GM12872 (cell line): ENCODE measurements at regions not wholly inside any gene's neighbourhood (a gene's known extent, or its start where the extent isn't known, plus 50 kb on each side); places are given as distances from the start of the nearest gene placed in this dataset.

Source experiments
- TF ChIP-seq, protein P1 (sequence below): IDR thresholded peaks from 3 replicates; pipeline ENCODE4 v1.5.1; 2011; ENCODE audit warnings: low read depth, mild to moderate bottlenecking, low read length, moderate library complexity; ENCODE audit not compliant: insufficient read depth

- TF ChIP-seq, protein P1, sequence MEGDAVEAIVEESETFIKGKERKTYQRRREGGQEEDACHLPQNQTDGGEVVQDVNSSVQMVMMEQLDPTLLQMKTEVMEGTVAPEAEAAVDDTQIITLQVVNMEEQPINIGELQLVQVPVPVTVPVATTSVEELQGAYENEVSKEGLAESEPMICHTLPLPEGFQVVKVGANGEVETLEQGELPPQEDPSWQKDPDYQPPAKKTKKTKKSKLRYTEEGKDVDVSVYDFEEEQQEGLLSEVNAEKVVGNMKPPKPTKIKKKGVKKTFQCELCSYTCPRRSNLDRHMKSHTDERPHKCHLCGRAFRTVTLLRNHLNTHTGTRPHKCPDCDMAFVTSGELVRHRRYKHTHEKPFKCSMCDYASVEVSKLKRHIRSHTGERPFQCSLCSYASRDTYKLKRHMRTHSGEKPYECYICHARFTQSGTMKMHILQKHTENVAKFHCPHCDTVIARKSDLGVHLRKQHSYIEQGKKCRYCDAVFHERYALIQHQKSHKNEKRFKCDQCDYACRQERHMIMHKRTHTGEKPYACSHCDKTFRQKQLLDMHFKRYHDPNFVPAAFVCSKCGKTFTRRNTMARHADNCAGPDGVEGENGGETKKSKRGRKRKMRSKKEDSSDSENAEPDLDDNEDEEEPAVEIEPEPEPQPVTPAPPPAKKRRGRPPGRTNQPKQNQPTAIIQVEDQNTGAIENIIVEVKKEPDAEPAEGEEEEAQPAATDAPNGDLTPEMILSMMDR: 0 out of 3 replicates have a peak, but pooled peaks have one; percentile 5
Measured at GRCh38 chr13:24052547-24053518, 107.7 kb upstream of the SPATA13 start.

DNA sequence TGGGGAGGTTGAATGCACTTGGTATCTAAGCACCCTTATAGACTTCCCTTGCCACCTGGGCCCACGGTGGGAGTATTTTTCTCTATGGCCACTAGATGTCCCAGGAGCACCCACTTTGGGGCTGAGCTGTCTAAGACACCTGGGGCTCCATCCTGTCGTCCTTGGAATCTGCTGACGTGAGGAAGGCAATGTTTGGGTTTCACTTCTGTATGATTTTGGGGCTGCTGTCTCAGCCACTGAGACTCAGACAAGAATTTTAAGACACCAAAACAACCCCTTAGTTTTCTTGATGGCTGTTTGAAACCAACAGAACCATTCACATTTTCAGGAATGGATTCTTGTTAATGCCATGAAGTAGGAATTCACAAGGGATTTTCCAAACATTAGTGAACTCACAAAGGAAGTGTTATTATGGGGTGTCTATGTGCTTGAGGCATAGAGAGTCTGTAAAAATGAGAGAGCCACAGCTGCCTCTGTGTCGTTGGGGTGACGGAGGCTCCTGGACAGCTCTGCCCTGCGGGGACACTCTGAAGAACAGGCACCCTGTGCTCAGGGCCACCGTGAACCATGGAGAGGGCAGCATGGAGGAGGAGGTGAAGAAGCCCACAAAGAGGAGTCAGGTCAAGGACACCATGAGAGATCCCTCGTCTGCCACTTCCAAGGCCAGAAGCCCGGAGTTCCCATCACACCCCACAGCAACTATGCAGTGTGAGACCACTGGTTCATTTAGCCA lies 106.8 kb upstream of the SPATA13 start:
- TF ChIP-seq, protein P1: peak; percentile 89

- TF ChIP-seq, protein P1: no peak
Measured at GRCh38 chr13:24056616-24057137, 103.8 kb upstream of the SPATA13 start.

DNA sequence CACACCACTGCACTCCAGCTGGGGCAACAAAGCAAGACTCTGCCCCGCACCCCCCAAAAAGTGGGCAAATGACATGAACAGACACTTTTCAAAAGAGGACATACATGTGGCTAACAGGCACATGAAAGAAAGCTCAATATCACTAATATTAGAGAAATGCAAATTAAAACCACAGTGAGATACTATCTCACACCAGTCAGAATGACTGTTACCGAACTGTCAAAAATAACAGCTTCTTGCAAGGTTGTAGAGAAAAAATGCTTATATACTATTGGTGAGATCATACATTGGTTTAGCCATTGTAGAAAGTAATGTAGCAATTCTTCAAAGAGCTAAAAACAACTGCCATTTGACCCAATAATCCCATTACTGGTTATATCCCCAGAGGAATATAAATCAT lies 99.5 kb upstream of the SPATA13 start:
- TF ChIP-seq, protein P1: no peak

DNA sequence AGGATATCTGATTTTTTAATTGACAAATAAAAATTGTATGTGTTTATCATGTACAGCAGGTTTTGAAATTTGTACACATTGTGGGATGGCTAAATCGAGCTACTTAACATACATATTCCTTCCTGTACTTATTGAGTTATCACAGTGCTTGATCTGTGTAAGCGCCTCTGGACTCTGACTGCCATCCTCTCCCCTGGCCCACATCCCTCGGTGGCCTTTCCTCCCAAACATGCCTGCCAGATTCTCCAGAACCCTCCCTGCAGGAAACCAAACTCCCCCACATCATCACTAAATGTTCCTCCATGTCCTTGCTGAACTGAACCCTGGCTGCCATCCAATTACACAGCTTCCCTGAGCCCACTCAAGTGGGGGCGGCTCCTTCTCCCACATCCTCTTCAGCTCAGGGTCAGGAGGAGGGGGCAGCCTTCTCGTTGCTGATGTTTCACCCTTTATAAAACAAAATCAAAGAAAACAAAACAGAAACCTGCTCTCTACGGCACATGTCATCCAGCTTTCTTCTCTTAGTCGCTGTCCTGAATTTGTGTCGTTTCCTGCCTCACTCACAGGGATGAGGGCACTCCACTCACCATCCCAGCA lies 97.1 kb upstream of the SPATA13 start:
- TF ChIP-seq, protein P1: no peak

DNA sequence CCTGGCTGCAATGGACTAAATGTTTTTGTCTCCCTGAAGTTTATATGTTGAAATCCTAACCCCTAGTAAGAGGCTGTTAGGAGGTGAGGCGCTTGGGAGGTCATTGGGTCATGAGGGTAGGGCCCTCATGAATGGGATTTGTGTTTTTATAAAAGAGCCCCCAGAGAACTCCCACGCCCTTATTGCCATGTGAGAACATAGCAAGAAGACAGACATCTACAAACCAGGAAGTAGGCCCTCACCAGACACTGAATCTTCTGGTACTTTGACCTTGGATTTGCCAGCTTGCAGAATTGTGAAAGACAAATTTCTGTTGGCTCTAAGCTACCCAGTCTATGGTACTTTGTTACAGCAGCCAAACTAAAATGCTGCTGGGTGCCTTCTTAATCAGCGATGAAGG lies 96.1 kb upstream of the SPATA13 start:
- TF ChIP-seq, protein P1: no peak

GRCh38 chr13:24065176-24065575 lies 95.3 kb upstream of the SPATA13 start:
- TF ChIP-seq, protein P1: no peak
